Suprapubic skin (tissue), 3 donors: ENCODE measurements at regions not wholly inside any gene's neighbourhood (a gene's known extent, or its start where the extent isn't known, plus 50 kb on each side); places are given as distances from the start of the nearest gene placed in this dataset.

Source experiments
- CTCF ChIP-seq, 2 donors: fragments of 200-600 bp in 1 of 2; fragments of 450-650 bp in 1 of 2; sonication (generic) in 1 of 2; IDR thresholded peaks; one replicate each; pipeline ENCODE4 v1.5.1; 2016 to 2019; ENCODE audit warnings: antibody characterized with exemption in 2 of 2, mild to moderate bottlenecking in 1 of 2, moderate library complexity in 1 of 2
- EP300 ChIP-seq: sonication (generic); formaldehyde crosslinking; IDR thresholded peaks from one replicate; pipeline ENCODE4 v1.6.1; 2017; ENCODE audit warnings: antibody characterized with exemption
- POLR2A ChIP-seq, 2 donors: fragments of 450-650 bp; IDR thresholded peaks; one replicate each; pipeline ENCODE4 v1.6.1; 2017; ENCODE audit warnings: antibody characterized with exemption in 2 of 2, mild to moderate bottlenecking in 2 of 2, moderate library complexity in 2 of 2

DNA sequence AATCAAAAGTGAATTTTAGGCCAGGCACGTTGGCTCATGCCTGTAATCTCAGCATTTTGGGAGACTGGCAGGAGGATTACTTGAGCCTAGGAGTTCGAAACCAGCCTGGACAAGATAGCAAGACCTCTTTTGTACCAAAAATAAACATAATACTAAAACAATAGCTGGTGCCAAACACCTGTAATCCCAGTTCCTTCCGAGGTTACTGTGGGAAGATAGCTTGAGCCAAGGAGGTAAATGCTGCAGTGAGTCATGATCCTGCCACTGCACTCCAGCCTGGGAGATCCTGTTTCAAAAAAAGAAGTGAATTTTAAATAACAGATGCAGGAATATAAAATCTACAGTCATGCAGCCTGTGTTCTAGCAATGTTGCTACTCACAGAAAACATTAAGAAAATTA is 488.3 kb downstream of the PPARGC1A start:
- TF ChIP-seq POLR2A (IDR thresholded peaks at IDR 0.05) (no peak), CTCF (IDR thresholded peaks at IDR 0.05) (no peak), EP300 (no peak)
